ENCODE measurements at regions not wholly inside any gene's neighbourhood (a gene's known extent, or its start where the extent isn't known, plus 50 kb on each side); places are given as distances from the start of the nearest gene placed in this dataset.

- POLR2A ChIA-PET (ENCODE audit: partially characterized antibody) = no interaction called here
- Mint-ChIP-seq H3K9me3 (peaks cover 0 to 11% (median 8%) of the 10 kb centered on the region in 8 donors), H3K36me3 (no peaks in the 10 kb centered on the region), H3K27me3 (no peaks in the 10 kb centered on the region), H3K4me3 (no peak overlapping the region), H3K4me1 (no peaks in the 10 kb centered on the region), H3K27ac (no peak overlapping the region)
- CTCF ChIA-PET (ENCODE audit: partially characterized antibody) = no interaction called here
- Histone ChIP-seq H3K9me3 (ENCODE audit: control insufficient read depth in 1 of 2, low read length in 2 of 2) (no peaks in the 10 kb centered on the region), H3K27me3 (ENCODE audit: insufficient read depth, low read length) (no peaks in the 10 kb centered on the region), H3K36me3 (ENCODE audit: insufficient read depth, low read length) (no peaks in the 10 kb centered on the region), H3K4me1 (ENCODE audit: insufficient read depth, low read length) (no peaks in the 10 kb centered on the region), H3K4me3 (ENCODE audit: low read length in 2 of 2) (no peak overlapping the region), H3K27ac (ENCODE audit: low read depth, low read length) (no peak overlapping the region)
- intact Hi-C loops (cut with micrococcal nuclease) = no loop called here
- DNase-seq = no peak
Measured at GRCh38 chr4:32002037-32002747, 1282.0 kb downstream of the PCDH7 start.

GRCh38 chr4:32003548-32003947 is 1283.4 kb downstream of the PCDH7 start:
- H3K4me3 ChIP-seq (ENCODE audit: low read length in 2 of 2) = no peak overlapping the region
- H3K4me1 ChIP-seq (ENCODE audit: insufficient read depth, low read length) = no peaks in the 10 kb centered on the region
- no peaks in the 10 kb centered on the region for H3K27me3 Mint-ChIP-seq
- no peak overlapping the region for H3K27ac ChIP-seq (ENCODE audit: low read depth, low read length)
- ChIA-PET CTCF (ENCODE audit: partially characterized antibody) (no interaction called here), POLR2A (ENCODE audit: partially characterized antibody) (no interaction called here)
- no peaks in the 10 kb centered on the region for H3K27me3 ChIP-seq (ENCODE audit: insufficient read depth, low read length)
- no peak overlapping the region for H3K4me3 Mint-ChIP-seq
- peaks cover 0 to 11% (median 8%) of the 10 kb centered on the region in 8 donors for H3K9me3 Mint-ChIP-seq
- no peaks in the 10 kb centered on the region for H3K9me3 ChIP-seq (ENCODE audit: control insufficient read depth in 1 of 2, low read length in 2 of 2)
- intact Hi-C loops (cut with micrococcal nuclease) = no loop called here
- H3K27ac Mint-ChIP-seq = no peak overlapping the region
- H3K36me3 Mint-ChIP-seq = no peaks in the 10 kb centered on the region
- no peak for DNase-seq
- no peaks in the 10 kb centered on the region for H3K4me1 Mint-ChIP-seq
- no peaks in the 10 kb centered on the region for H3K36me3 ChIP-seq (ENCODE audit: insufficient read depth, low read length)

GRCh38 chr4:32010221-32010620 is 1290.1 kb downstream of the PCDH7 start:
- Histone ChIP-seq H3K4me3 (ENCODE audit: low read length in 2 of 2) (no peak overlapping the region), H3K9me3 (ENCODE audit: control insufficient read depth in 1 of 2, low read length in 2 of 2) (no peaks in the 10 kb centered on the region), H3K27me3 (ENCODE audit: insufficient read depth, low read length) (no peaks in the 10 kb centered on the region), H3K27ac (ENCODE audit: low read depth, low read length) (no peak overlapping the region), H3K4me1 (ENCODE audit: insufficient read depth, low read length) (no peaks in the 10 kb centered on the region), H3K36me3 (ENCODE audit: insufficient read depth, low read length) (no peaks in the 10 kb centered on the region)
- no peak for DNase-seq
- Mint-ChIP-seq H3K36me3 (no peaks in the 10 kb centered on the region), H3K4me3 (no peak overlapping the region), H3K27me3 (no peaks in the 10 kb centered on the region), H3K4me1 (no peaks in the 10 kb centered on the region), H3K27ac (no peak overlapping the region), H3K9me3 (peaks cover 3 to 14% (median 12%) of the 10 kb centered on the region in 8 donors)
- ChIA-PET CTCF (ENCODE audit: partially characterized antibody) (no interaction called here), POLR2A (ENCODE audit: partially characterized antibody) (no interaction called here)
- intact Hi-C loops (cut with micrococcal nuclease) = no loop called here

GRCh38 chr4:32022071-32022470 is 1301.9 kb downstream of the PCDH7 start:
- ChIA-PET POLR2A (ENCODE audit: partially characterized antibody) (no interaction called here), CTCF (ENCODE audit: partially characterized antibody) (no interaction called here)
- Histone ChIP-seq H3K27me3 (ENCODE audit: insufficient read depth, low read length) (no peaks in the 10 kb centered on the region), H3K4me1 (ENCODE audit: insufficient read depth, low read length) (no peaks in the 10 kb centered on the region), H3K36me3 (ENCODE audit: insufficient read depth, low read length) (no peaks in the 10 kb centered on the region), H3K9me3 (ENCODE audit: control insufficient read depth in 1 of 2, low read length in 2 of 2) (no peaks in the 10 kb centered on the region), H3K4me3 (ENCODE audit: low read length in 2 of 2) (no peak overlapping the region), H3K27ac (ENCODE audit: low read depth, low read length) (no peak overlapping the region)
- Mint-ChIP-seq H3K9me3 (peaks cover 0 to 21% (median 8%) of the 10 kb centered on the region in 8 donors), H3K36me3 (no peaks in the 10 kb centered on the region), H3K4me1 (no peaks in the 10 kb centered on the region), H3K27ac (no peak overlapping the region), H3K4me3 (no peak overlapping the region), H3K27me3 (no peaks in the 10 kb centered on the region)
- intact Hi-C loops (cut with micrococcal nuclease) = no loop called here
- no peak for DNase-seq

GRCh38 chr4:32025851-32026459 is 1305.8 kb downstream of the PCDH7 start:
- Histone ChIP-seq H3K27me3 (ENCODE audit: insufficient read depth, low read length) (no peaks in the 10 kb centered on the region), H3K9me3 (ENCODE audit: control insufficient read depth in 1 of 2, low read length in 2 of 2) (no peaks in the 10 kb centered on the region), H3K4me3 (ENCODE audit: low read length in 2 of 2) (no peak overlapping the region), H3K27ac (ENCODE audit: low read depth, low read length) (no peak overlapping the region), H3K4me1 (ENCODE audit: insufficient read depth, low read length) (no peaks in the 10 kb centered on the region), H3K36me3 (ENCODE audit: insufficient read depth, low read length) (no peaks in the 10 kb centered on the region)
- Mint-ChIP-seq H3K4me3 (no peak overlapping the region), H3K36me3 (no peaks in the 10 kb centered on the region), H3K27ac (no peak overlapping the region), H3K27me3 (no peaks in the 10 kb centered on the region), H3K9me3 (peaks cover 0 to 30% (median 14%) of the 10 kb centered on the region in 8 donors), H3K4me1 (no peaks in the 10 kb centered on the region)
- ChIA-PET CTCF (ENCODE audit: partially characterized antibody) (no interaction called here), POLR2A (ENCODE audit: partially characterized antibody) (no interaction called here)
- intact Hi-C loops (cut with micrococcal nuclease) = no loop called here
- no peak for DNase-seq

- POLR2A ChIA-PET (ENCODE audit: partially characterized antibody) = no interaction called here
- H3K9me3 Mint-ChIP-seq = peaks cover 2 to 24% (median 10%) of the 10 kb centered on the region in 8 donors
- H3K4me1 ChIP-seq (ENCODE audit: insufficient read depth, low read length) = no peaks in the 10 kb centered on the region
- DNase-seq = no peak
- H3K4me3 ChIP-seq (ENCODE audit: low read length in 2 of 2) = no peak overlapping the region
- H3K27me3 ChIP-seq (ENCODE audit: insufficient read depth, low read length) = no peaks in the 10 kb centered on the region
- CTCF ChIA-PET (ENCODE audit: partially characterized antibody) = no interaction called here
- H3K27ac ChIP-seq (ENCODE audit: low read depth, low read length) = no peak overlapping the region
- H3K4me1 Mint-ChIP-seq = no peaks in the 10 kb centered on the region
- H3K9me3 ChIP-seq (ENCODE audit: control insufficient read depth in 1 of 2, low read length in 2 of 2) = no peaks in the 10 kb centered on the region
- no peaks in the 10 kb centered on the region for H3K27me3 Mint-ChIP-seq
- intact Hi-C loops (cut with micrococcal nuclease) = no loop called here
- H3K27ac Mint-ChIP-seq = no peak overlapping the region
- H3K36me3 Mint-ChIP-seq = no peaks in the 10 kb centered on the region
- no peak overlapping the region for H3K4me3 Mint-ChIP-seq
- no peaks in the 10 kb centered on the region for H3K36me3 ChIP-seq (ENCODE audit: insufficient read depth, low read length)
Measured at GRCh38 chr4:32030406-32030805, 1310.2 kb downstream of the PCDH7 start.

GRCh38 chr4:32031026-32031425 is 1310.9 kb downstream of the PCDH7 start:
- Mint-ChIP-seq H3K27ac (no peak overlapping the region), H3K36me3 (no peaks in the 10 kb centered on the region), H3K4me3 (no peak overlapping the region), H3K27me3 (no peaks in the 10 kb centered on the region), H3K9me3 (peaks cover 2 to 20% (median 10%) of the 10 kb centered on the region in 8 donors), H3K4me1 (no peaks in the 10 kb centered on the region)
- no peaks in the 10 kb centered on the region for H3K36me3 ChIP-seq (ENCODE audit: insufficient read depth, low read length)
- H3K9me3 ChIP-seq (ENCODE audit: control insufficient read depth in 1 of 2, low read length in 2 of 2) = no peaks in the 10 kb centered on the region
- H3K27me3 ChIP-seq (ENCODE audit: insufficient read depth, low read length) = no peaks in the 10 kb centered on the region
- intact Hi-C loops (cut with micrococcal nuclease) = no loop called here
- no peak for DNase-seq
- CTCF ChIA-PET (ENCODE audit: partially characterized antibody) = no interaction called here
- no peaks in the 10 kb centered on the region for H3K4me1 ChIP-seq (ENCODE audit: insufficient read depth, low read length)
- no peak overlapping the region for H3K4me3 ChIP-seq (ENCODE audit: low read length in 2 of 2)
- POLR2A ChIA-PET (ENCODE audit: partially characterized antibody) = no interaction called here
- H3K27ac ChIP-seq (ENCODE audit: low read depth, low read length) = no peak overlapping the region
